ENCODE measurements at regions not wholly inside any gene's neighbourhood (a gene's known extent, or its start where the extent isn't known, plus 50 kb on each side); places are given as distances from the start of the nearest gene placed in this dataset.
"Not testable (repeated sequence)": the region's sequence is repeated elsewhere in the genome, so short reads cannot be mapped to it uniquely, and the experiment has no call there.

GRCh38 chr5:60437308-60437707 is 262.7 kb downstream of the DEPDC1B start:
- no peak for DNase-seq

DNA sequence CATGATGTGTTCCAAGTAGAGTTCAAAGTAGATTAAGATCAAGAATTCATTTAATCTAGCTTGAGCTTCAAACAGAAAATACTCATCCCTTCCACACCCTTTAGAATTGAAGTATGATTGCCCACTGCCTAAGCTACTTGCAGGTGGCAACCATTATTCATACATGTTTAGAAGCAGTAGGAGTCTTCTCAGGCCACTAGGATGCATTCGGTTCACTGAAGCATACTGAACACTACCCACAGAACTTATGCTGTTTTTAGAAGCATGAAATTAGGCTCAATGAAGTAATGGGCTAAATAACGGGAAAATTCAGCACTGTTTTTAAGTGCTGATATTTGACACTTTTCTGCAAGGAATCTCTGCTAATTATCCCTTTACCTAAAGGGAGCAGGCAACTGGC is 263.4 kb downstream of the DEPDC1B start:
- peak; percentile 85 for DNase-seq

GRCh38 chr5:60435808-60436207 is 264.2 kb downstream of the DEPDC1B start:
- no peak for DNase-seq

GRCh38 chr5:60426189-60426588 is 273.8 kb downstream of the DEPDC1B start:
- DNase-seq = not testable (repeated sequence)

DNA sequence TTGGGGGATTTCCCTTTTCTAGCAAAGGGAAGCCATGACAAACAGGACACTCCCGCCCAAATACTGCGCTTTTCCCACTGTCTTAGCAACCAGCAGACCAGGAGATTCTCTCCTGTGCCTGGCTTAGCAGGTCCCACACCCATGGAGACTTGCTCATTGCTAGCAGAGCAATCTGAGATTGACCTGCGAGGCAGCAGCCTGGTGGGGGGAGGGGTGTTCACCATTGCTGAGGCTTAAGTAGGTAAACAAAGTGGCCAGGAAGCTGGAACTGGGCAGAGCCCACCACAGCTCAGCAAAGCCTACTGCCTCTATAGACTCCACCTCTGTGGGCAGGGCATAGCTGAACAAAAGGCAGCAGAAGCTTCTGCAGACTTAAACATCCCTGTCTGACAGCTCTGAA is 279.2 kb downstream of the DEPDC1B start:
- DNase-seq = not testable (repeated sequence)

DNA sequence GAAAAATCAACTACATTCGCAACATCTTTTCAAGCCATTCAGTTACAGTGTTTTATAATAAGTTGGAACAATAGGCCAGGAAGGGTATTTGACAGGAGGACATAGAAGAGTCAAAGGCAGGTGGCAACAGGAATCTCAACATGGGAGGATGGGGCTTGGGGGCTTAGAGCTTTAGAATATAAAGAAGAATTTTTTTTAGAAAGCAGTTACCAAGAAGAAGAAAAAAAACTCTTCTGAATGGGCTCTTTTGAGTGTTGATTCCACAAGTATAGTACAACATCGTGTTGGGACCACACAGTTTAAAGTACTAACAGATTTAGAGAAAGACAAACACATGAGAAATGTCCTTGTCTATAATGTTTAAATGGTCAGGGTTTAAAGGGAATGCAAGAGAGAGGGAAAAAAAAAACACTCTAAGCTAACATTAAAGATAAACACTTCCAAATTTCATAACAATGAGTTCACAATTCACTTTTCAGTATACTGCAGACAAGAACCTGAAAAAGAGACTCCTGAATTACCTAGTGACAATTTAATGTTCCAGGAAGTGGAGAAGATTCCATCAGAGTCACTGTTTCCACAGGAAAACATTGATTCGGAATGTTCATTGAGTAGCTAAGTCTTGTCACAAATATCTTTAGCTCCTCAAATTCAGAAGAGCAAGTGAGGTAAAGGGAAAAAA is 282.3 kb downstream of the DEPDC1B start:
- DNase-seq = no peak

DNA sequence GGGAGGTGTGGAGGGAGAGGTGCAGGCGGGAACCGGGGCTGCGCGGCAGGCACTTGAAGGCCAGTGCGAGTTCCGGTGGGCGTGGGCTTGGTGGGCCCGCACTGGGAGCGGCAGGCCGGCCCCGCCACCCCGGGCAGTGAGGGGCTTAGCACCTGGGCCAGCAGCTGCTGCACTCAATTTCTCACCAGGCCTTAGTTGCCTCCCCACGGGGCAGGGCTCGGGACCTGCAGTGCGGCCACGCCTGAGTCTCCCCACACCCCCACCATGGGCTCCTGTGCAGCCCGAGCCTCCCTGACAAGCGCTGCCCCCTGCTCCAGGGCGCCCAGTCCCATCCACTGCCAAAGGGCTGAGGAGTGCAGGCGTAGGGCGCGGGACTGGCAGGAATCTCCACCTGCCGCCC is 284.5 kb downstream of the DEPDC1B start:
- DNase-seq = no peak

GRCh38 chr5:60410427-60410826 is 289.5 kb downstream of the DEPDC1B start:
- no peak for DNase-seq

DNA sequence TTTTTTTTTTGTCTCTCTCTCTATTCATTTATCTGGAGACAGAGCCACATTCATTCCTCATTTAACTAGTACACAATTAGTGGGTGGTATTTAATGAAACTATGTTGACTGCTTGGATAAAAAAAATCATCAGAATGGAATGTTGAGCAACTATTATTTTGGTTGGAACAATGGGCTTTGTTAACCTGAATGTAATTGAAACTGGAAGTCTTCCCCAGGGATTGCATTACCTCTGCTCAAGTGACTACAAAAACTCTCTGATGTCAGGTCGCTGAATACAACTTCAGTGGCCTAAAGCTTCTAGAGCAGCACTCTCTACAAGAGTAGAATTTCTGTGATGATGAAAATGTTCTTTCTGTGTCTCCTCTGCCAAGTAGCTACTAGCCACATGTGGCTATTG is 295.8 kb downstream of the DEPDC1B start:
- DNase-seq = no peak

DNA sequence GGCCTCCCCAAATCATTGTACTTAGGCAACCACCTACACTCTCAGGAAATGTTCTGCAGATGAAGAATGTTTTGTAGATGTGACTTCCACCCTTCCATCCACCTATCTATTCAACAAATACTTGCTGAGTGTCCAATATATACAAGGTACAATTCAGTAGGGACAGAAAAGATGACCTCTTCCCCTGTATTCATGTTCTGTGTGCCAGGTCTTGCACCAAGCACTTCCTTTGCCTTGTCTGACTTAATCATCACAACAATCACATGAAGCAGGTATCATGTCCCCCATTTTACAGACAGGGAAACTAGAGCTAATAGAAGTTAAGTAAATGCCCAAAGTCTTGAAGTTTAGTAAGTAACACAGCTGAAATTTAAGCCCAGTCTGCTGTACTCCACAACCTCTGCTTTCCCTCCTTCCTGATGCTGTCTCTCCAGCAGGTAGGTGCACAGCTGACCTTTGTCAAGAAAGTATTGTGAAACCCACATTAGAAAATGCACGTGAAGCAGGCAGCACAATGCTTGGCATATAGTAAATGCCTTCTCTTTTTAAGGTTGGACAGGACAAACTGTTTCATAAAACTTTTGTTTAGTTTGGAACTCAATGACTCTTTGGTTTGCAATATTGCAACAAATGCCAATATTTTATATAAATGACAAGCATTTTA is 296.5 kb downstream of the DEPDC1B start:
- no peak for DNase-seq

GRCh38 chr5:60402161-60402785 is 297.7 kb downstream of the DEPDC1B start:
- DNase-seq = no peak

DNA sequence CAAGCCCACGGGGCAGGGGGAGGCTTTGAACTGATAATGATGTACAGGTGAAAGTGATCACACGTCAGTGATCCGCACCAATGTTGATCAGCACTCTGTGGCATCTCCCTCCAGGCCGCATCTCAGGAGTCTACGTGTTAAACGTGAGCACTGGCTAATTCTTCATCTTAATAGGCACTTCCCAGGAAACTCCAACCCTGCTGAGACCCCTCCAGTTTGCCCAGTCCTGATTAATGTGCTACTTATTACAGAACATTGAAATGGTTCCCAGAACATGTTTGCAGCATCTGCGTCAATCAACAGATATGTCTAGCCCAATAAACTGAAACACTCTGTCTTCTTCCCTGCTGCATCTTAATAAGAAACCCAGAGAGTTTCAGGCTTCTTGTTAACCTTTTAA is 298.4 kb downstream of the DEPDC1B start:
- DNase-seq = peak; percentile 84

- DNase-seq = no peak
These were observed 300.5 kb downstream of the DEPDC1B start for GRCh38 chr5:60399507-60399906.

GRCh38 chr5:60395712-60396329 is 304.1 kb downstream of the DEPDC1B start:
- DNase-seq = no peak

GRCh38 chr5:60387051-60387440 is 312.9 kb downstream of the DEPDC1B start:
- DNase-seq = no peak

DNA sequence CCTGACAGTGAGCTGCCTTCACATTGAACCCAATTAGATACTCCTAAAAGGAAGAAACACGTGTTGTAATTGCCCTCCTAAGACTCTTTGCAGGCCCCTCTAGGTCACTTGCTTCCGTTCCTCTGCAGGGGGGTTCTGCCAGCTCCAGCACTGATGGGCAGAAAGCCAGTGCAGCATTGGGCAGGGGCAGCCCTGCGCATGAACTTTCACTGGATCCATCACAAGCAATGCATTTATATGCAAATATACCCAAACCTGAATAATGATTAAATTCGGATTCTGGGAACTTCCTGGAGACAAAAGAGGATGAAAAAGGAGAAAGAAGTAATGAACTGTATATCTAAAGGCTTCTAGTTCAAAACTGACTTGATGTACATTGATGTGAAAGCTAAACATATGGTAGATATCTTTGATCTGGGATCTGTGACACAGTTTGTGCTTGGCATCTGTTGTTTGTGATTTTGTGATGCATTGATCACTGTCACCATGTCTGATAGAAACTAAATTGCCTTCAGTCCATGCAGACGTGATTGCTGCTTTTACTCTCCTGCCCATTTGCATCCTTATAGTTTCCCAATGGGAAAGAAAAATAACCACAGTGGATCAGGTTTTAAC is 313.4 kb downstream of the DEPDC1B start:
- DNase-seq = peak; percentile 65

GRCh38 chr5:60382716-60383115 is 317.2 kb downstream of the DEPDC1B start:
- DNase-seq = peak; percentile 61

DNA sequence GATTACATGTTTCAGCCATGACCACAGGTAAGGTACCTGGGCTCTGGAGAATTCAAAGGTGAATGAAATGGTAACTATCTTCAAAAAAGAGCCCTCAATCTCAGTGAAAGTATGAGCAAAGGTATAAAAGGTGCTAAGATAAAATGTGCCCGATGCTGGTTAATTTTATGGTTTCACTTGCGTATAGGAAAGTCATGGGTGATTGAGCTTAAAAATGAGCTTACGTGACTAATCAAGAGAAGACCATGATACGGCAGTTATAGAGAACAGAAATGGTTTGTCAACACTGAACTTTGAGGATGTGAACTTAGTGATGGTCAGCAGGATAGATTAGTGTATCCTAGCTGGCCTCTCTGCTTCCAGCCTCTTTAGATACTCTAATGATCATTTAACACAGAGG is 320.1 kb downstream of the DEPDC1B start:
- DNase-seq = no peak

DNA sequence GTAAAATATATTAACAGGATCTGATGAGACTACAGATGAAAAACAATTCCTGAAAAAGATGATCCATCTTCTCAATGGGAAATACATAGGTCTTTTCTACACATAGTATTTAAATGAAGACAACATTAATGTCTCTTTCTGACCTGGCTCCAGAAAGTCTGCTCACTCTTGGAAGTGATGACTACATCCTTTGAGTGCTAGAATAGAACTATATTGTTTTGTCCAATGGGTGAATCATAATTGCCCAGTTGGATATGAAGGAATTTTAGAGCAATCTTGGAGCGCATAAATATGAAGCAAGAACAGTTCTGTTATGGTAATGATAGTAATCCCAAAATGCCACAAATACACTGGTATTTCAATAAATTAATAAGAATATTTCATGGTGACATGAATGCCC is 322.1 kb downstream of the DEPDC1B start:
- no peak for DNase-seq

DNA sequence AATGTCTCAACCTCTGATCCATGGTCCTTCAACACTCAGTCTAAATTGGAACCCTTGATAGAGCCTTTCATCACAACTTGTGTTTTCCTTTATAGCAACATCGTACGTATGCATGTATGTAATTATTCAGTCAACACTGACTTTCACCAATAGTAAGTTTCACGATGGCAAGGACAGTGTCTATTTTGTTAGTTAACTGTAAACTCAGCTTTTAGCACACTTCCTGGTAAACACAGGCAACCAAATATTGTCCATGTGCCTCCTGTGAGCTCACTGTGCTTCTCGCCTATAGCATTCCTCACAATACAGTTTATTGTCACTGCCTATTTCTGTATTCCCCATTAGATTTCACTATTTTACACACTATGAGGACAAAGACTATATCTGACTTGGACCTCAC is 323.1 kb downstream of the DEPDC1B start:
- no peak for DNase-seq

DNA sequence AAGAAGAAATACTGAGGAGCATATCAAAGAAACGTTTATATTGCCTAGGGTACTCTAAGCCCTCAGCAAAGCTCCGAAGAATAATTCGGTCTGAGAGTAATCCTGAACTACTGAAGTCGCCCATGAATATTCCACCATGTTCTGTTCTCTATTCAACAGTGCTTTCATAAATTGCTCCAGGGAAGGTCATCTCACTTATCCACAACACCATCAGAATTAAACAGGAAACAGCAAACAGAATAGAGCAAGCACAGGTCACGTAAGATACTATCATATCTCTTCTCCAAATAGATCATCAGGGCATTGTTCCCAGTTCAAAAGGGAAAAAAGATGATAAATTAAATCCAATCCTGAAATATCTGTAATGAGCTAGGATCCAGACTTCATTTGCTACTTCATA is 325.6 kb downstream of the DEPDC1B start:
- DNase-seq = no peak

GRCh38 chr5:60372786-60373185 is 327.2 kb downstream of the DEPDC1B start:
- no peak for DNase-seq

- no peak for DNase-seq
These were observed 328.9 kb downstream of the DEPDC1B start for GRCh38 chr5:60371065-60371464.

DNA sequence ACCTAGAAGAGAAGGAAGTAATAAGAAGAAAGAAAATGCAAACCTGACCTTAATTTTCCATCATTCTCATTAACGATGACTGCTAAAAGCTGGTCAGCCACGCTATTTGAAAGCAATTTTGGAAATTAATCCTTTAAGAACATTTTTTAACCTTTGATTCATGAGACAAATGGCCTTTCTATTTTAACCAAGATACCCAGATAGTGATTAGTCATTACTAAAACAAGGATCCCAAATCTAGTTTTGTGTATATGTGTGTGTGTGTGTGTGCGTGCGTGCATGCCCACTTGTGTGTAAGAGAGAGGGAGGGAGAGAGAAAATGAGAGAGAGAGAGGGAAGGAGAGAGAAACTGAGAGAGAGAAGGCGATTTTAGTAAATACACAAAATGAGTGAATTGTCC is 329.5 kb downstream of the DEPDC1B start:
- DNase-seq = no peak

Data from NCI-H446 treated with DMSO at 0.1 percent for 48 hours (cell line).